Fibroblast of the aortic adventitia (primary cell): ENCODE measurements at regions not wholly inside any gene's neighbourhood (a gene's known extent, or its start where the extent isn't known, plus 50 kb on each side); places are given as distances from the start of the nearest gene placed in this dataset.

Source experiments
- DNase-seq: peaks from one replicate; pipeline ENCODE4 v3.0.0-alpha.2; 2010; ENCODE audit warnings: low read depth
- H3K4me3 ChIP-seq: 2 replicates; pipeline ENCODE4 v1.5.1; 2011; ENCODE audit warnings: low read depth, mild to moderate bottlenecking, control low read depth, low read length, moderate library complexity
- CTCF ChIP-seq: IDR thresholded peaks from 2 replicates; pipeline ENCODE4 v1.5.1; 2011; ENCODE audit warnings: mild to moderate bottlenecking, low read length, control low read depth, inconsistent platforms; ENCODE audit not compliant: insufficient read depth

GRCh38 chr14:53741479-53742232 lies 215.0 kb downstream of the BMP4 start:
- no peak for DNase-seq
- no peak for TF ChIP-seq CTCF
- no peak overlapping the region for H3K4me3 ChIP-seq

GRCh38 chr14:53740570-53740969 lies 216.1 kb downstream of the BMP4 start:
- H3K4me3 ChIP-seq = no peak overlapping the region
- TF ChIP-seq CTCF = no peak
- no peak for DNase-seq

GRCh38 chr14:53735916-53736315 lies 220.7 kb downstream of the BMP4 start:
- no peak overlapping the region for H3K4me3 ChIP-seq
- TF ChIP-seq CTCF = no peak
- no peak for DNase-seq

- H3K4me3 ChIP-seq = no peak overlapping the region
- TF ChIP-seq CTCF = no peak
- DNase-seq = no peak
Observed at GRCh38 chr14:53723221-53723620, 233.4 kb downstream of the BMP4 start.

- DNase-seq = no peak
- no peak overlapping the region for H3K4me3 ChIP-seq
- no peak for TF ChIP-seq CTCF
Observed at GRCh38 chr14:53719536-53719935, 237.1 kb downstream of the BMP4 start.

- H3K4me3 ChIP-seq = no peak overlapping the region
- TF ChIP-seq CTCF = no peak
- DNase-seq = no peak
Observed at GRCh38 chr14:53716578-53716977, 240.0 kb downstream of the BMP4 start.
